Psoas muscle (tissue), 7 donors: ENCODE measurements at regions not wholly inside any gene's neighbourhood (a gene's known extent, or its start where the extent isn't known, plus 50 kb on each side); places are given as distances from the start of the nearest gene placed in this dataset.
A peak's percentile ranks its signal among the peaks of the same experiment; 100 is the strongest.

ENCODE experiments used
- ATAC-seq, 4 donors: fragments of 200-7000 bp; cut with Tn5 transposase; one replicate each; pipeline ENCODE4 v1.9.1; 2020; ENCODE audit warnings: moderate library complexity in 3 of 4, mild to moderate bottlenecking in 2 of 4
- DNase-seq, 2 donors: peaks; one replicate each; pipeline ENCODE4 v3.0.0-alpha.2; 2020
- H3K27ac ChIP-seq: fragments of 200-600 bp; one replicate; pipeline ENCODE4 v1.8.0; 2022
- H3K27me3 ChIP-seq, 3 donors: fragments of 200-600 bp in 1 of 3; one replicate each; pipeline versions ENCODE4 v1.6.1 to v1.8.0; 2013 to 2022; ENCODE audit warnings: low read length in 2 of 3, mild to moderate bottlenecking in 2 of 3, moderate library complexity in 1 of 3; ENCODE audit not compliant: insufficient read depth in 3 of 3
- H3K36me3 ChIP-seq, 2 donors: fragments of 200-600 bp in 1 of 2; one replicate each; pipeline versions ENCODE4 v1.6.1 to v1.8.0; 2013 to 2022; ENCODE audit warnings: low read depth in 1 of 2, mild to moderate bottlenecking in 1 of 2, moderate library complexity in 1 of 2; ENCODE audit not compliant: insufficient read depth in 1 of 2
- H3K4me1 ChIP-seq: fragments of 200-600 bp; one replicate; pipeline ENCODE4 v1.8.0; 2022
- H3K4me3 ChIP-seq: fragments of 200-600 bp; one replicate; pipeline ENCODE4 v1.8.0; 2022; ENCODE audit warnings: mild to moderate bottlenecking
- H3K9me3 ChIP-seq: fragments of 200-600 bp; one replicate; pipeline ENCODE4 v1.8.0; 2022
- WGBS, 3 donors: extraction: QIAGEN DNeasy Blood & Tissue Kit; methylation state at CpG; one replicate each; pipeline versions ENCODE4 v1.1.6 to v1.1.7; 2013; 5-methylcytosine and 5-hydroxymethylcytosine counted together
- intact Hi-C, 2 donors: fragments of 100-400 bp; cut with DNase I; formaldehyde crosslinking; loops; one replicate each; pipeline versions ENCODE4 v1.11.0 to v1.14.2; 2022
- TF ChIP-seq, protein P1 (sequence below): fragments of 200-600 bp; IDR thresholded peaks from one replicate; pipeline ENCODE4 v1.8.0; 2022; ENCODE audit warnings: antibody characterized with exemption
- donor health status: healthy with polysubstance abuse.
- donor health status: DM: no; HTN: no; CAD: no; lungs with moderate emphysema.
- donor health status: Bipolar disorder and iron deficiency.
- donor health status: healthy.
- donor health status: DM: yes; HTN: yes; CAD: no.
- donor health status: DM: no; HTN: no; CAD: no.
- donor health status: DM: yes; HTN: yes; CAD: no.

GRCh38 chr3:168330983-168331382 lies 235.3 kb upstream of the GOLIM4 start:
- H3K36me3 ChIP-seq: no peaks in the 10 kb centered on the region
- H3K9me3 ChIP-seq: no peaks in the 10 kb centered on the region
- TF ChIP-seq, protein P1, sequence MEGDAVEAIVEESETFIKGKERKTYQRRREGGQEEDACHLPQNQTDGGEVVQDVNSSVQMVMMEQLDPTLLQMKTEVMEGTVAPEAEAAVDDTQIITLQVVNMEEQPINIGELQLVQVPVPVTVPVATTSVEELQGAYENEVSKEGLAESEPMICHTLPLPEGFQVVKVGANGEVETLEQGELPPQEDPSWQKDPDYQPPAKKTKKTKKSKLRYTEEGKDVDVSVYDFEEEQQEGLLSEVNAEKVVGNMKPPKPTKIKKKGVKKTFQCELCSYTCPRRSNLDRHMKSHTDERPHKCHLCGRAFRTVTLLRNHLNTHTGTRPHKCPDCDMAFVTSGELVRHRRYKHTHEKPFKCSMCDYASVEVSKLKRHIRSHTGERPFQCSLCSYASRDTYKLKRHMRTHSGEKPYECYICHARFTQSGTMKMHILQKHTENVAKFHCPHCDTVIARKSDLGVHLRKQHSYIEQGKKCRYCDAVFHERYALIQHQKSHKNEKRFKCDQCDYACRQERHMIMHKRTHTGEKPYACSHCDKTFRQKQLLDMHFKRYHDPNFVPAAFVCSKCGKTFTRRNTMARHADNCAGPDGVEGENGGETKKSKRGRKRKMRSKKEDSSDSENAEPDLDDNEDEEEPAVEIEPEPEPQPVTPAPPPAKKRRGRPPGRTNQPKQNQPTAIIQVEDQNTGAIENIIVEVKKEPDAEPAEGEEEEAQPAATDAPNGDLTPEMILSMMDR: no peak
- DNase-seq (no peak), ATAC-seq (no peak)
- intact Hi-C loops: no loop called here
- H3K4me3 ChIP-seq: no peak overlapping the region
- no peaks in the 10 kb centered on the region for H3K4me1 ChIP-seq
- H3K27me3 ChIP-seq: no peaks in the 10 kb centered on the region
- H3K27ac ChIP-seq: no peak overlapping the region
- 88 to 95% (median 89%) methylated on average over 3 of the region's 3 CpGs for WGBS, 3 donors

DNA sequence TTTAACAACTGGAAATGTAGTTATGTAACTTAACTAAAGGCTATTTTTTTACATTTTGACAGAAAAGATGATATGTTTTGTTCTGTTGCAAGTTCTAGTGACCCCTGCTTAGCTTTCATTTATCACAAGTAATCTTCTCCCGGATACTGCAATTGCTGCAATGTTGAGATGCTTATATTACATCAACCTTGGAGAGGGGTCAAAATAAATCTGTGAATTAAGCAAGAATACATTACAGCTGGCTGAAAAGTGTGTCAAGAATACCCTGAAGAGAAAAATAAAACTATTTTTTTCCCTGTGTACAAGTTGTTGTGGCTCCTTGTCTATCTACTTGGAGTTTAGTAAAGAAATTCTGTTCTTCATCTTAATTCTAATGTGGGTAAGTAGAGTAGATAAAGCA lies 232.1 kb upstream of the GOLIM4 start:
- Histone ChIP-seq H3K9me3 (no peaks in the 10 kb centered on the region), H3K4me3 (no peak overlapping the region), H3K4me1 (no peaks in the 10 kb centered on the region), H3K36me3 (no peaks in the 10 kb centered on the region), H3K27ac (no peak overlapping the region), H3K27me3 (no peaks in the 10 kb centered on the region)
- no peak for ATAC-seq
- no peak for DNase-seq
- WGBS, 3 donors: 36 to 42% (median 42%) methylated on average over 1 of the region's 1 CpG
- TF ChIP-seq, protein P1: no peak
- intact Hi-C loops: no loop called here

- no peak overlapping the region for H3K27ac ChIP-seq
- TF ChIP-seq, protein P1: no peak
- ATAC-seq: peak in 2 of 4 donors; percentile 32 to 60
- intact Hi-C loops: no loop called here
- H3K4me3 ChIP-seq: no peak overlapping the region
- H3K9me3 ChIP-seq: no peaks in the 10 kb centered on the region
- no peaks in the 10 kb centered on the region for H3K36me3 ChIP-seq
- H3K27me3 ChIP-seq: no peaks in the 10 kb centered on the region
- DNase-seq: no peak
- H3K4me1 ChIP-seq: no peaks in the 10 kb centered on the region
Measured at GRCh38 chr3:168325684-168326083, 230.0 kb upstream of the GOLIM4 start.

GRCh38 chr3:168322941-168323340 lies 227.2 kb upstream of the GOLIM4 start:
- intact Hi-C loops: no loop called here
- H3K36me3 ChIP-seq: no peaks in the 10 kb centered on the region
- WGBS, 3 donors: 19 to 37% (median 33%) methylated on average over 4 of the region's 4 CpGs
- no peaks in the 10 kb centered on the region for H3K4me1 ChIP-seq
- H3K4me3 ChIP-seq: no peak overlapping the region
- ATAC-seq: no peak
- no peak overlapping the region for H3K27ac ChIP-seq
- TF ChIP-seq, protein P1: no peak
- no peaks in the 10 kb centered on the region for H3K27me3 ChIP-seq
- no peak for DNase-seq
- no peaks in the 10 kb centered on the region for H3K9me3 ChIP-seq

DNA sequence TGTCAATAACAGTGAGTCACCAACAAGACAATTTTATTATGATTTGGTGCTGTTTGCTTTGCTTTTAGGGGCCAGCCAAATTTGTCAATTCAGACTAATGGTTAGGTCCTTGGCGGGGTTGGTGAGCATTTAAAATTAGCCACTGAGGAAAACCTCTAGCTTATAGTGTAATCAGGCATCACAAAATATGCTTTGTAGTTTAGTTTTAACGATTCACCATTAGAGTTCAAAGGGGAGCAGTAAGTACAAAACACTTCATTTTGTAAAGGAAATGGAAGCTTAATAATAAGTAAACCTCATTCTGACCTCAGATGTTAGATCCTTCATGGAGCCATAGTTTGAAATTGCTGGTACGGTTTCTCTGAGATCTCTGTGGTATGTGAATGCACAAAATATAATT lies 218.4 kb upstream of the GOLIM4 start:
- 71 to 74% (median 73%) methylated on average over 3 of the region's 3 CpGs for WGBS, 3 donors
- no peaks in the 10 kb centered on the region for H3K4me1 ChIP-seq
- H3K9me3 ChIP-seq: no peaks in the 10 kb centered on the region
- H3K27ac ChIP-seq: no peak overlapping the region
- DNase-seq (no peak), ATAC-seq (no peak)
- H3K4me3 ChIP-seq: no peak overlapping the region
- H3K27me3 ChIP-seq: no peaks in the 10 kb centered on the region
- TF ChIP-seq, protein P1: no peak
- H3K36me3 ChIP-seq: no peaks in the 10 kb centered on the region
- intact Hi-C loops: no loop called here
